SK-N-SH (cell line): ENCODE measurements at regions not wholly inside any gene's neighbourhood (a gene's known extent, or its start where the extent isn't known, plus 50 kb on each side); places are given as distances from the start of the nearest gene placed in this dataset.

Source experiments
- CTCF ChIA-PET: fragments of 300-600, 350-600 bp; formaldehyde crosslinking; extraction: SDS; loops from one replicate; lab custom pipeline; 2021; lab: Yijun Ruan, JAX
- POLR2A ChIA-PET: fragments of 350-600 bp; sonication (Branson Sonifier 250); formaldehyde crosslinking; extraction: SDS; loops from one replicate; lab custom pipeline; 2020; ENCODE audit warnings: antibody characterized with exemption, inconsistent platforms; lab: Yijun Ruan, JAX
- DNase-seq: peaks from one replicate; pipeline ENCODE4 v3.0.0; 2012
- H2AFZ ChIP-seq: fragments of 200-600 bp; sonication (generic); 2 replicates; pipeline ENCODE4 v1.8.1; 2016; ENCODE audit warnings: antibody characterized with exemption, mild to moderate bottlenecking, low read depth
- H3F3A ChIP-seq: fragments of 200-600 bp; sonication (generic); replicated peaks from 2 replicates; pipeline ENCODE3; 2016; ENCODE audit warnings: antibody characterized with exemption, mild to moderate bottlenecking; ENCODE audit not compliant: insufficient read depth
- H3K27ac ChIP-seq, 2 experiments: fragments of 200-500 bp in 1 of 2; fragments of 200-600 bp in 1 of 2; sonication (Bioruptor generic) in 1 of 2; sonication (generic), shearing (Covaris generic) in 1 of 2; 2 replicates each; pipeline versions ENCODE4 v1.5.1 to v1.6.1; 2014 to 2016; ENCODE audit warnings: low read depth in 2 of 2, inconsistent platforms in 1 of 2, low read length in 1 of 2, mild to moderate bottlenecking in 1 of 2, mixed read lengths in 1 of 2
- H3K27me3 ChIP-seq: fragments of 200-600 bp; sonication (generic), shearing (Covaris generic); 2 replicates; pipeline ENCODE4 v1.6.1; 2016; ENCODE audit warnings: mixed run types; ENCODE audit not compliant: insufficient read depth
- H3K36me3 ChIP-seq, 2 experiments: fragments of 200-500 bp in 1 of 2; fragments of 200-600 bp in 1 of 2; sonication (Bioruptor generic) in 1 of 2; sonication (generic) in 1 of 2; replicated peaks in 1 of 2; 2 replicates each; pipeline versions ENCODE3 to v1.5.1; 2014 to 2016; ENCODE audit warnings: low read length in 1 of 2, mild to moderate bottlenecking in 1 of 2; ENCODE audit not compliant: insufficient read depth in 2 of 2, control insufficient read depth in 1 of 2
- H3K4me1 ChIP-seq, 2 experiments: fragments of 200-500 bp in 1 of 2; fragments of 200-600 bp in 1 of 2; sonication (Bioruptor generic) in 1 of 2; sonication (generic), shearing (Covaris generic) in 1 of 2; 2 replicates each; pipeline versions ENCODE4 v1.5.1 to v1.6.1; 2014 to 2016; ENCODE audit warnings: low read depth in 1 of 2, low read length in 1 of 2, mixed run types in 1 of 2; ENCODE audit not compliant: insufficient read depth in 2 of 2, control insufficient read depth in 1 of 2
- H3K4me2 ChIP-seq: fragments of 200-600 bp; sonication (generic), shearing (Covaris generic); 2 replicates; pipeline ENCODE4 v1.6.1; 2017; ENCODE audit warnings: mixed run types
- H3K4me3 ChIP-seq, 2 experiments: fragments of 200-500 bp in 1 of 2; fragments of 200-600 bp in 1 of 2; sonication (Bioruptor generic) in 1 of 2; sonication (generic), shearing (Covaris generic) in 1 of 2; 2 replicates each; pipeline versions ENCODE4 v1.5.1 to v1.8.1; 2014 to 2016; ENCODE audit warnings: low read depth in 2 of 2, inconsistent platforms in 1 of 2, low read length in 1 of 2, mild to moderate bottlenecking in 1 of 2, mixed read lengths in 1 of 2, moderate library complexity in 1 of 2
- H3K79me2 ChIP-seq: fragments of 200-600 bp; sonication (generic); 2 replicates; pipeline ENCODE4 v1.8.1; 2017; ENCODE audit warnings: mild to moderate bottlenecking; ENCODE audit not compliant: insufficient read depth
- H3K9ac ChIP-seq: fragments of 200-600 bp; sonication (generic); 2 replicates; pipeline ENCODE4 v1.6.1; 2017; ENCODE audit warnings: mixed run types
- H3K9me2 ChIP-seq: fragments of 200-600 bp; sonication (generic); 2 replicates; pipeline ENCODE4 v1.6.1; 2017; ENCODE audit warnings: mixed run types
- H3K9me3 ChIP-seq: fragments of 200-600 bp; sonication (generic); 2 replicates; pipeline ENCODE4 v1.6.1; 2017; ENCODE audit warnings: mixed run types, mild to moderate bottlenecking, moderate library complexity
- H4K20me1 ChIP-seq: fragments of 200-600 bp; sonication (generic); 2 replicates; pipeline ENCODE4 v1.6.1; 2017; ENCODE audit warnings: mild to moderate bottlenecking, mixed run types; ENCODE audit not compliant: insufficient read depth
- ELF1 ChIP-seq: IDR thresholded peaks from 2 replicates; pipeline ENCODE4 v1.4.0; 2012
- EP300 ChIP-seq, 2 experiments: IDR thresholded peaks; 2 replicates each; pipeline versions ENCODE4 v1.4.0 to v1.6.1; 2012; ENCODE audit warnings: borderline replicate concordance in 1 of 2, low read depth in 1 of 2, low read length in 1 of 2
- FOXJ3 ChIP-seq: sonication (generic); formaldehyde crosslinking; IDR thresholded peaks from 2 replicates; pipeline ENCODE4 v1.5.1; 2020; ENCODE audit warnings: mild to moderate bottlenecking, missing genetic modification reagents
- FOXM1 ChIP-seq: IDR thresholded peaks from 2 replicates; pipeline ENCODE4 v1.4.0; 2012; ENCODE audit warnings: low read depth, mild to moderate bottlenecking
- GABPA ChIP-seq: IDR thresholded peaks from 2 replicates; pipeline ENCODE4 v1.4.0; 2012; ENCODE audit warnings: low read depth, mild to moderate bottlenecking
- GATA2 ChIP-seq: sonication (generic); formaldehyde crosslinking; IDR thresholded peaks from 2 replicates; pipeline ENCODE4 v1.5.0; 2020; ENCODE audit warnings: mild to moderate bottlenecking, missing genetic modification reagents
- JUND ChIP-seq: IDR thresholded peaks from 2 replicates; pipeline ENCODE4 v1.4.0; 2012
- MEF2A ChIP-seq: IDR thresholded peaks from 2 replicates; pipeline ENCODE4 v1.4.0; 2012; ENCODE audit warnings: low read depth, borderline replicate concordance
- MXI1 ChIP-seq: IDR thresholded peaks from 2 replicates; pipeline ENCODE4 v1.6.1; 2012; ENCODE audit warnings: mild to moderate bottlenecking, low read depth, low read length, improper control_type of control experiment
- NFIC ChIP-seq: IDR thresholded peaks from 2 replicates; pipeline ENCODE4 v1.4.0; 2012; ENCODE audit warnings: borderline replicate concordance
- RXRA ChIP-seq: IDR thresholded peaks from 2 replicates; pipeline ENCODE4 v1.4.0; 2012; ENCODE audit warnings: low read depth, mild to moderate bottlenecking, borderline replicate concordance
- SIN3A ChIP-seq: IDR thresholded peaks from 2 replicates; pipeline ENCODE4 v1.6.1; 2012; ENCODE audit warnings: low read depth, mild to moderate bottlenecking, low read length, moderate library complexity, borderline replicate concordance
- TAF1 ChIP-seq: IDR thresholded peaks from 2 replicates; pipeline ENCODE4 v1.6.1; 2012; ENCODE audit warnings: low read depth, mild to moderate bottlenecking, low read length, moderate library complexity, borderline replicate concordance
- TCF12 ChIP-seq: IDR thresholded peaks from 2 replicates; pipeline ENCODE4 v1.4.0; 2012
- TEAD4 ChIP-seq: IDR thresholded peaks from 2 replicates; pipeline ENCODE4 v1.4.0; 2012; ENCODE audit warnings: mild to moderate bottlenecking, borderline replicate concordance; ENCODE audit not compliant: insufficient read depth
- YY1 ChIP-seq: IDR thresholded peaks from 2 replicates; pipeline ENCODE4 v1.4.0; 2012; ENCODE audit warnings: low read depth, mild to moderate bottlenecking
- WGBS: methylation state at CpG from one replicate; pipeline ENCODE4 v1.1.6; 2017; ENCODE audit warnings: low lambda C conversion rate; 5-methylcytosine and 5-hydroxymethylcytosine counted together
- TF ChIP-seq, protein P1 (sequence below): fragments of 150-350 bp; IDR thresholded peaks from 2 replicates; pipeline ENCODE4 v1.6.1; 2016; ENCODE audit warnings: mild to moderate bottlenecking, low read depth, low read length
- TF ChIP-seq, protein P2 (sequence below): fragments of 150-350 bp; IDR thresholded peaks from 2 replicates; pipeline ENCODE4 v1.6.1; 2017; ENCODE audit warnings: antibody characterized with exemption, low read length, low read depth, borderline replicate concordance
- TF ChIP-seq, protein P3 (sequence below): fragments of 200-600 bp; sonication (generic); IDR thresholded peaks from 2 replicates; pipeline ENCODE4 v1.6.1; 2017; ENCODE audit warnings: antibody characterized with exemption, mild to moderate bottlenecking, moderate library complexity
- TF ChIP-seq, protein P4 (sequence below): IDR thresholded peaks from 2 replicates; pipeline ENCODE4 v1.4.0; 2012; ENCODE audit warnings: low read depth, borderline replicate concordance
- TF ChIP-seq, protein P5 (sequence below): IDR thresholded peaks from 2 replicates; pipeline ENCODE4 v1.4.0; 2012; ENCODE audit warnings: low read depth, borderline replicate concordance
- TF ChIP-seq, protein P6 (sequence below): IDR thresholded peaks from 2 replicates; pipeline ENCODE4; 2012

DNA sequence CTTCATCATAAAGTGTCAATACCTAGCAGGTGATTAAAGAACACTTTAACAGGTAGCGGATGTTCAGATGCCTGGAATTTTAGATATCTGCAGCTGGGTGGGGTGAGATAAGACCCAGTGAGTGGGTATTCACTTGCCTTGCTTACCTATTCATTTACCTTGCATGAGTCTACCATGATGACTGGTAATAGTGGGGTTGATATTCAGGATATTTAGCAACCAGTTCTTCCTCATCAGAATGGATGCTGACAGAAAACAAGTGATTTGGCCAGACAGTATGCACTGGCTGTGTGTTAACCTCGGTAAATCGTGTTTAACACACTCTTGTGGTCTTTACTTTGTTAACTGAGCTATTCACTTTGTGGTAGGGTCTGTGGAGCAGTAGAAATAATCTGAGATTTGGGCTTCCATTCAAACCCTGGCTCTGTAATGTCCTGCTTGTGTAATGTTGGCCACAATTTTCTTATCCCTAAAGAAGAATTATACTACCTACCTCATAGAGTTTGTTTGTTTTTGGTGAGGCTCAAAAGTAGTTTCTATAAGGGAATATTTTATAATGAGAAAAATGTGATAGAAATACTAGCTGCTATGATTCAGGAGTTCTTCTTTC is 391.9 kb upstream of the TBL1XR1 start (continued):
- TF ChIP-seq, protein P1, sequence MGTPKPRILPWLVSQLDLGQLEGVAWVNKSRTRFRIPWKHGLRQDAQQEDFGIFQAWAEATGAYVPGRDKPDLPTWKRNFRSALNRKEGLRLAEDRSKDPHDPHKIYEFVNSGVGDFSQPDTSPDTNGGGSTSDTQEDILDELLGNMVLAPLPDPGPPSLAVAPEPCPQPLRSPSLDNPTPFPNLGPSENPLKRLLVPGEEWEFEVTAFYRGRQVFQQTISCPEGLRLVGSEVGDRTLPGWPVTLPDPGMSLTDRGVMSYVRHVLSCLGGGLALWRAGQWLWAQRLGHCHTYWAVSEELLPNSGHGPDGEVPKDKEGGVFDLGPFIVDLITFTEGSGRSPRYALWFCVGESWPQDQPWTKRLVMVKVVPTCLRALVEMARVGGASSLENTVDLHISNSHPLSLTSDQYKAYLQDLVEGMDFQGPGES = no peak
- TF ChIP-seq, all 33 proteins: peak for 0

DNA sequence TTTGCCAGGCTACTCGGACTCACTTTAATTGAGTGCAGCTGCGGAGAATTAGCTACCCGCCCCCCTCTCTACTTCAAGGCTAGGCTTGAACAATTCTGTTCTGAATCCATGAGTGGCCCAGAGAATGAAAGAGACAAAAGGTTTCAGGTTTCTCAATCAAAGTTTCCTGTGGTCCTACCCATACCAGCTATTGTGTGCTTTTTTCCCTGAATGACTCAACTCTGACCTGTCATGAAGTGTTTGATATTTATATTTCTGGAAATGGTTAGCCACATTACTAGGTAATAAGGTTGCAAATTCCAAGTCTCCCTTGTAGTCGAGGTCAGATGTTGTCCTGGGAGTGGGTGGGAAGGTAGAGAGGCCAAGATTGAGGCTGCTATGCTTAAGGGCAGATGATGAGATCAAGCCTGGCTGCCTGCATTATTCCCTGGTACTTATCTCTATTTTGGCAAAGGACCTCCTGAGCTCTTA is 392.7 kb upstream of the TBL1XR1 start:
- Histone ChIP-seq H3K9me3 (no peaks in the 10 kb centered on the region), H3K36me3 (no peaks in the 10 kb centered on the region), H3K4me2 (peak overlapping the region; percentile 53), H3K27ac (peak overlapping the region; percentile 82 to 85), H3K9ac (peak overlapping the region; percentile 35; the same call in 1 of the 2 replicates), H3K27me3 (no peaks in the 10 kb centered on the region), H2AFZ (no peak overlapping the region; the same call in 1 of the 2 replicates), H3K4me1 (peaks cover 29 to 33% of the 10 kb centered on the region in 2 experiments), H3K9me2 (no peaks in the 10 kb centered on the region), H4K20me1 (no peaks in the 10 kb centered on the region), H3K79me2 (no peaks in the 10 kb centered on the region), H3F3A (peaks cover 25% of the 10 kb centered on the region), H3K4me3 (no peak overlapping the region)
- CTCF ChIA-PET = no interaction called here
- POLR2A ChIA-PET = no interaction called here
- WGBS = 4% methylated on average over 4 of the region's 4 CpGs
- DNase-seq = peak; percentile 16
- TF ChIP-seq, protein P2, sequence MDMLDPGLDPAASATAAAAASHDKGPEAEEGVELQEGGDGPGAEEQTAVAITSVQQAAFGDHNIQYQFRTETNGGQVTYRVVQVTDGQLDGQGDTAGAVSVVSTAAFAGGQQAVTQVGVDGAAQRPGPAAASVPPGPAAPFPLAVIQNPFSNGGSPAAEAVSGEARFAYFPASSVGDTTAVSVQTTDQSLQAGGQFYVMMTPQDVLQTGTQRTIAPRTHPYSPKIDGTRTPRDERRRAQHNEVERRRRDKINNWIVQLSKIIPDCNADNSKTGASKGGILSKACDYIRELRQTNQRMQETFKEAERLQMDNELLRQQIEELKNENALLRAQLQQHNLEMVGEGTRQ = no peak
- TF ChIP-seq ELF1 (no peak), FOXJ3 (CRISPR knock-in tag) (no peak), MEF2A (peak; percentile 93; the same call in 1 of the 2 replicates), MXI1 (no peak), GATA2 (no peak), TEAD4 (peak; percentile 90), TAF1 (peak; percentile 64; the same call in 1 of the 2 replicates), FOXM1 (peak; percentile 92), YY1 (peak; percentile 42; the same call in 1 of the 2 replicates), SIN3A (peak; percentile 64; the same call in 1 of the 2 replicates), RXRA (peak; percentile 99), TCF12 (peak; percentile 99), JUND (peak; percentile 98), EP300 (IDR thresholded peaks at IDR 0.05; ENCODE audit: borderline replicate concordance in 1 of 2, low read depth in 1 of 2, low read length in 1 of 2) (peak; percentile 86 to 98), GABPA (no peak; the same call in 1 of the 2 replicates), NFIC (peak; percentile 91)
- TF ChIP-seq, protein P3, sequence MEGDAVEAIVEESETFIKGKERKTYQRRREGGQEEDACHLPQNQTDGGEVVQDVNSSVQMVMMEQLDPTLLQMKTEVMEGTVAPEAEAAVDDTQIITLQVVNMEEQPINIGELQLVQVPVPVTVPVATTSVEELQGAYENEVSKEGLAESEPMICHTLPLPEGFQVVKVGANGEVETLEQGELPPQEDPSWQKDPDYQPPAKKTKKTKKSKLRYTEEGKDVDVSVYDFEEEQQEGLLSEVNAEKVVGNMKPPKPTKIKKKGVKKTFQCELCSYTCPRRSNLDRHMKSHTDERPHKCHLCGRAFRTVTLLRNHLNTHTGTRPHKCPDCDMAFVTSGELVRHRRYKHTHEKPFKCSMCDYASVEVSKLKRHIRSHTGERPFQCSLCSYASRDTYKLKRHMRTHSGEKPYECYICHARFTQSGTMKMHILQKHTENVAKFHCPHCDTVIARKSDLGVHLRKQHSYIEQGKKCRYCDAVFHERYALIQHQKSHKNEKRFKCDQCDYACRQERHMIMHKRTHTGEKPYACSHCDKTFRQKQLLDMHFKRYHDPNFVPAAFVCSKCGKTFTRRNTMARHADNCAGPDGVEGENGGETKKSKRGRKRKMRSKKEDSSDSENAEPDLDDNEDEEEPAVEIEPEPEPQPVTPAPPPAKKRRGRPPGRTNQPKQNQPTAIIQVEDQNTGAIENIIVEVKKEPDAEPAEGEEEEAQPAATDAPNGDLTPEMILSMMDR = no peak
- TF ChIP-seq, protein P1 = no peak
- TF ChIP-seq, protein P4, sequence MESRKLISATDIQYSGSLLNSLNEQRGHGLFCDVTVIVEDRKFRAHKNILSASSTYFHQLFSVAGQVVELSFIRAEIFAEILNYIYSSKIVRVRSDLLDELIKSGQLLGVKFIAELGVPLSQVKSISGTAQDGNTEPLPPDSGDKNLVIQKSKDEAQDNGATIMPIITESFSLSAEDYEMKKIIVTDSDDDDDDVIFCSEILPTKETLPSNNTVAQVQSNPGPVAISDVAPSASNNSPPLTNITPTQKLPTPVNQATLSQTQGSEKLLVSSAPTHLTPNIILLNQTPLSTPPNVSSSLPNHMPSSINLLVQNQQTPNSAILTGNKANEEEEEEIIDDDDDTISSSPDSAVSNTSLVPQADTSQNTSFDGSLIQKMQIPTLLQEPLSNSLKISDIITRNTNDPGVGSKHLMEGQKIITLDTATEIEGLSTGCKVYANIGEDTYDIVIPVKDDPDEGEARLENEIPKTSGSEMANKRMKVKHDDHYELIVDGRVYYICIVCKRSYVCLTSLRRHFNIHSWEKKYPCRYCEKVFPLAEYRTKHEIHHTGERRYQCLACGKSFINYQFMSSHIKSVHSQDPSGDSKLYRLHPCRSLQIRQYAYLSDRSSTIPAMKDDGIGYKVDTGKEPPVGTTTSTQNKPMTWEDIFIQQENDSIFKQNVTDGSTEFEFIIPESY = peak; percentile 90
- TF ChIP-seq, protein P5, sequence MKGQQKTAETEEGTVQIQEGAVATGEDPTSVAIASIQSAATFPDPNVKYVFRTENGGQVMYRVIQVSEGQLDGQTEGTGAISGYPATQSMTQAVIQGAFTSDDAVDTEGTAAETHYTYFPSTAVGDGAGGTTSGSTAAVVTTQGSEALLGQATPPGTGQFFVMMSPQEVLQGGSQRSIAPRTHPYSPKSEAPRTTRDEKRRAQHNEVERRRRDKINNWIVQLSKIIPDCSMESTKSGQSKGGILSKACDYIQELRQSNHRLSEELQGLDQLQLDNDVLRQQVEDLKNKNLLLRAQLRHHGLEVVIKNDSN = 0 out of 2 replicates have a peak, but pooled peaks have one; percentile 5
- TF ChIP-seq, protein P6, sequence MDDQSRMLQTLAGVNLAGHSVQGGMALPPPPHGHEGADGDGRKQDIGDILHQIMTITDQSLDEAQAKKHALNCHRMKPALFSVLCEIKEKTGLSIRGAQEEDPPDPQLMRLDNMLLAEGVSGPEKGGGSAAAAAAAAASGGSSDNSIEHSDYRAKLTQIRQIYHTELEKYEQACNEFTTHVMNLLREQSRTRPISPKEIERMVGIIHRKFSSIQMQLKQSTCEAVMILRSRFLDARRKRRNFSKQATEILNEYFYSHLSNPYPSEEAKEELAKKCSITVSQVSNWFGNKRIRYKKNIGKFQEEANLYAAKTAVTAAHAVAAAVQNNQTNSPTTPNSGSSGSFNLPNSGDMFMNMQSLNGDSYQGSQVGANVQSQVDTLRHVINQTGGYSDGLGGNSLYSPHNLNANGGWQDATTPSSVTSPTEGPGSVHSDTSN = peak; percentile 97
